GM19372 (cell line): ENCODE measurements at regions not wholly inside any gene's neighbourhood (a gene's known extent, or its start where the extent isn't known, plus 50 kb on each side); places are given as distances from the start of the nearest gene placed in this dataset.
"Not testable (repeated sequence)": the region's sequence is repeated elsewhere in the genome, so short reads cannot be mapped to it uniquely, and the experiment has no call there.

Experiments
- ATAC-seq: cut with Tn5 transposase; IDR thresholded peaks from one replicate; pipeline ENCODE4 v1.9.1; 2021; ENCODE audit warnings: mild to moderate bottlenecking, low read depth, moderate library complexity; ENCODE audit not compliant: unreplicated experiment

GRCh38 chr6:6474170-6474920, 114.2 kb upstream of the LY86 start:
- no peak for ATAC-seq

DNA sequence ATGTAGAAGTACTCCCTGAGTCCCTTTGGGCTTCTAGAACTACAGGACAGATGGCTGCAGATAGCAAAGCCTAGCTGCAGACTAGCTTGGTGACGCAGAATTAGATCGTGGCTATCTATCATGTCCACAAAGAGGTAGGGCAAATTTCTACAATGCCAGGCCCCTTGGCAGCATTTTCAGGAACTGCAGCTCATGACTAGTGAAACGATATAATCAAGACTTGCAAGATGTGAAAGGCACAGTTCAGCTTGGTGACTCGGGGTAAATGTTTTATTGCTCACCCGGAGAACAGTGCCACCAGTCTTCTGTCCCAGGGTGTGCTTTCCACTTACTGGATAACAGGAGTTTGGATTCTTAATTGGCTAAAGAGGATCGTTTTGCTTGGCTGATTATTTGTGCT, 108.7 kb upstream of the LY86 start:
- ATAC-seq: no peak

- ATAC-seq: no peak
Observed at GRCh38 chr6:6482256-6482655, 106.3 kb upstream of the LY86 start.

- no peak for ATAC-seq
Observed at GRCh38 chr6:6483168-6483567, 105.4 kb upstream of the LY86 start.

DNA sequence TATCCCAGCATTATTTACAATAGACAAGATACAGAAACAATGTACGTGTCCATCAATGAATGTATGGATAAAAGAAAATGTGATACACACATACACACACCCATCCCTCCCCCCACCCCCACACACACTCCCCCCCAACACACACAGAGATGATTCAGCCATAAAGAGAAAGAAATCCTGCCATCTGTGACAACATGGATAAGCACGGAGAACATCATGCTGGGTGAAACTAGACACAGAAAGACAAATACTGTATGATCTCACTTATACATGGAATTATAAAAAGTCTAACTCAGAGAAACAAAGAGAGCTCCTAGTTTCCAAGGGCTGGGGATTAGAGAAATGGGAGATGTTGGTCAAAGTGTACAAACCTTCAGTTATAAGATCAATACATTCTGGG, 104.8 kb upstream of the LY86 start:
- no peak for ATAC-seq

- ATAC-seq: no peak
Observed at GRCh38 chr6:6484681-6485080, 103.8 kb upstream of the LY86 start.

DNA sequence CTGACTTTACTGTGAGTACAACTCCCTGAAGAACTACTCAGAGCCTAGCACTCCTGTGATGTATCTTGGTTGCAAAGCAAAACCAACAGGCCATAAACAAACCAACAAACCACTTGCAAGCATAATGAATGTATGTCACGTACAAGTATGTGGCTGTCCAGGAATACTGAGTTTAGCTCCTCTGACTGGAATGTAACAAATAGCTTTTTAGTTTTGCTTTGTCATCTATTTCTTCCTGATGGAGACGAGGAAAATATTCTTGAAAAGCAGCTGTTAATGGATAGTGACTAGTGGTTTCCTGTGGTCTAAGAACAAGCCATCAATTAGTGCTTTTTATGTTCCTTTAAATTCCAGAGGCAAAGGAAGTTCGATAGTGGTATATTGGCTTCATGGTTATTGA, 101.9 kb upstream of the LY86 start:
- ATAC-seq: no peak

DNA sequence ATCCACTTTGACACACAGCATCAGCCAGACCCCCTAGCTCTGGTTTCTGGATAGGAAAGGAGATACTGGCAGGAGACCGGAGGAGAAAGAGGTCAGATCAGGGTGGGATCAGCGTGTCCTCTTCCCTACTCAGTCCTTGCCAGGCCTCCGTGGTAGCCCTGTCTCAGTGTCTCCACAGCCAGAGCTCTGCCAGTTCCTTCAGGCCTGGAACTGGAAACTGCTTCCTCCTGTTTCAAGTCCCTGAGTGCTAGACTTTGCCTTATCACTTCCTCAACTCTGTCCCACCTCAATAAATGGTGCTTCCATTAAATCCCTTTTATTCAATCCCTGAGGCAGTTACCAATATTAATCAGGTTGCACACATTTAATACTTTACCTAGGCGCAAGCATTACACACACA, 96.8 kb upstream of the LY86 start:
- no peak for ATAC-seq

- ATAC-seq: no peak
Observed at GRCh38 chr6:6492675-6493074, 95.8 kb upstream of the LY86 start.

GRCh38 chr6:6494139-6494538, 94.4 kb upstream of the LY86 start:
- not testable (repeated sequence) for ATAC-seq

- no peak for ATAC-seq
Observed at GRCh38 chr6:6494677-6495076, 93.8 kb upstream of the LY86 start.

GRCh38 chr6:6495851-6496250, 92.7 kb upstream of the LY86 start:
- no peak for ATAC-seq

DNA sequence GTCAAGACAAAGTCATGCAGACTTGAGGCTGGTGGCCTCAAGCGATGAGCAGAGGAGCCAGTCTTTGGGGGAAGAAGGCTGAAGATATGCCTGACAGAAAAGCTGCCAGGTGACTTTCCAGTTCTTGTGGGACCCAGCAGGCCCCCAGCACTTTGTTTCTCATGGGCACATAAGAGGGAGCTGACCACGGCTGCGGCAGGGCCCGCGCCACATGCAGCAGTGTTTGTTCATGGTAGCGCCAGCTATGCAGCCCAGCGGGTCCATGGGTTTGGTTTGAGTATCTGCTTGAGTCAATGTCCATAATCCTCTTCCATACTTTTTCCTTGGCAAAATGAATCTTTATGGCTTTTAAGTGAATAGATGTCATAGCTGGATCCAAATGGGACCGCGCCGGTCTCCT, 91.0 kb upstream of the LY86 start:
- no peak for ATAC-seq

- ATAC-seq: no peak
Observed at GRCh38 chr6:6497976-6498375, 90.5 kb upstream of the LY86 start.

DNA sequence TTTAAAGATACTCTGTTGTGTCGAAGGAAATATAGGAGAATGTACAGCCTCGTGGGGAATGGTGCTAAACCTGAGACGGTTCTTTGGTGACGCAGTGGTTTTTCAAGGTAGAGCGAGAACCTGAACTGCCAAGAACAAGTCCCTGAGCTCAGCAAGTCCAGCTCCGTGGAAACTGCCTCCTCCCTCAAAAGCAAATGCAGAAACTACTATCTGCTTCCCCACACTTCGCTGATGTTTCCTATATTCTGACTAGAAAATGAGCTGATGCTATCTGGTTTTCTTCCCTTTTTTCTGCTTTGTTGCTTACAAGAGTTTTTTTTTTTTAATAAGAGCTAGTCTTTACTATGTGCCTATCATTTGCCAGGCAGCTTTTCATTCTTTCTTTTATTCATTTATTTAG, 85.3 kb upstream of the LY86 start:
- ATAC-seq: no peak

- no peak for ATAC-seq
Observed at GRCh38 chr6:6505111-6505510, 83.4 kb upstream of the LY86 start.

GRCh38 chr6:6508643-6509042, 79.9 kb upstream of the LY86 start:
- no peak for ATAC-seq

DNA sequence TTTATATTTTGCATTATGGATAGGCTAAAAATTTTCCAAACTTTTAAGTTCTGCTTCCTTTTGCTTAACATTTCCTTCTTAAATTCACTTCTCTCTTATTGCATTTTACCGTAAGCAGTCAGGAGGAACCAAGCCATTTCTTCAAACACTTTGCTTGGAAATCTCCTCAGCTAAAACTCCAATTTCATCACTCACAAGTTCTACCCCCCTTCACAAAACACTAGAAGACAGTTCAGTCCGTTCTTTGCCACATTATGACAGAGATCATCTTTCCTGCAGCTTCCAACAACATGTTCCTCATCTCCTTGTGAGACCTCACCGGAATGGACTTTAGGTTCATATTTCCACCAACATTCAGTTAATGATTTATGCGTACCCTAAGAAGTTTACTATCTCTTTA, 79.2 kb upstream of the LY86 start:
- ATAC-seq: no peak

DNA sequence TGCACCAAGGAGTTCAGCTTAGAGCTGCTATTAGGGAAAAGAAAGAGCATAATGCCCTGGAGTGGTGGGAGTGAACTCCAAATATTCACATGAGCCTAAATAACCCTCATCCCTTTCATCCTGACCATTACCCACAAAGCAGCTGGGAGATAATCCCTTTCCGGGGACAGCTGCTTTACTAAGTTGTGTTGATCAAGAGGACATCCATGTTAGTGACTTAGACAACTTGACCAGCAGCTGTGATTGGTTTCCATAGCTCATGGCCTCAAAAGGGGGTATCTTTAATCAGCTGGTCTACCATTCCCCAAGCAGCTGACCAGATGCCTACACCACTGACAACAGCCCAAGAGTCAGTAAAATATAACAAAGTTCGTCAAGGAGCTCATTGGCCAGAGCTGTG, 75.8 kb upstream of the LY86 start:
- no peak for ATAC-seq

DNA sequence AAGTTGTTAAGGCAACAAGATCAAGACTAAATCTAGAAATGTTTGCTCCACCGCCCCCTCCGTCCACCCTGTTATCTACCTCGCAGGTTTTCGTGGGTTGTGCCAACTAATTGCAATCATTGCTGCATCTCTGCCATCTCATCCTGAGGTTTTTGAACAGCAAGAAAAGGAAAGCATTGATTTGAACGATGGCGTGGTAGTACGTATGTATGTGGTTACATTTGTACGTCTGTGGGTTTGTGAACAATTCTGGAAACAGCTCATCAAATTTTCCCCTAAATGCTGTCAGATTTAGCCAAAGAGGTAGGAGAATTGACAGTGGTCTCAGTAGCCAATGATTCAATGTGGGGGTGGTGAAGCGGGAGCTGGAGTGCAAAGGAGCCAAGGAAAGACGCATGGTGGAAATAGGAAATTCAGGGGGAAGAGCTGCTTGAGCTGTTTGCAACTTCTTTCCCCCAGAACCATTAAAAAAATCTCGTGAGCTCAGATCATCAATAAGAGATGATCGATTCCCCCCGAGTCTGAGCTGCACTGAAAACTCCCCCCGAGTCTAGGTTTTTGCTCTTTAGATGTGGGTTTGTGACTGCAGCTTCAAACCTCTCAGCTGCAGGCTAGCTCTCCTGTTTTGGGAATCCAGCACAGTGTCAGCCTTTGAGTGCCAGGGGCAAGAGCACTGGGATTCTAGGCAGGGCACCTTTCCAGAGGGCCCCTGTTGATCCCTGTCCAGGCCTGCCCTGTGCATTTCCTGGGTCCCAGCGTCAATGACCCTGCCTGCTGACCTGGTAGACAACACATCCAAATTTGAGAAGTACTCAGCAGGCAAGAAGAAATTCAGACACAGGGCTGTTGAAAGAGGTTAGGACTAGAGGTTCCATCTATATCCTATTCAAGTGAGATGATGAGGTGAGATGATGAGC, 72.6 kb upstream of the LY86 start:
- ATAC-seq: no peak

DNA sequence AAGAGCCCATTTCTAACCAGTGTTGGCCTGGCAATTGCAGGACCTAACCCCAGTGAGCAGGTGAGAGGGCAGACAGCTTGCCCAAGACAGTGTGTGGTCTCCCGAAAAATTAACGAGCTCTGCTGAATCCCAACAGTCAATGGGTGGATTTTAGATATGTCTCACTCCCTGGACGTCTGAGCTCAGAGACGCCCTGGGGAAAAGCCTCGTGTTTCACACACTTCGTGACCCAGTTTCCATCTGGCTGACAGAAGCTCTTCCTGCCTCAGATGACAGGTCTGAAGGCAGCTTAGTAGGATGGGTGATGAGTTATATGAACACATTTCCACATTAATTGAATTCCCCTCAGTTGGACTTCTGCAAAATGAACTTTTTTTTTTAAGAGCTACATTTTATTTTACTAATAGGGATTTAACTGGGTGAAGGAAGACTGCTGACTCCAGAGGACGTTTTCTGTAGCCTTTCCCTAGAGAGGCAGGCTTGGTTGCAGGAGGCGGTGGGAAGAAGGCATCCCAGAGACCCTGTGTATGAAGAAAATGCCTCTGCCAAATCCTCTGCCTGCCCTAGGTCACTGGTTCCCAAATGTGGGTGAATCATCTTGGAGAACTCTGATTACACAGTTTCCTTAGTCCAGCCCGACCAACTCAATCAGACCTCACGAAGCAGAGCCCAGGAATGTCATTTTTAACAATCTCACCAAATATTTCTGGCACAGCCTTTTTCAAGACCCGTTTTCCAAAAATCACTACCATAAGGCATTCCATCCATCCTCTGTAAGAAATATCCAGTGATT, 71.7 kb upstream of the LY86 start:
- ATAC-seq: no peak
